Ishikawa (cell line): ENCODE measurements at regions not wholly inside any gene's neighbourhood (a gene's known extent, or its start where the extent isn't known, plus 50 kb on each side); places are given as distances from the start of the nearest gene placed in this dataset.

Experiments used
- CEBPB ChIP-seq: IDR thresholded peaks from 2 replicates; pipeline ENCODE4 v1.6.1; 2012
- CREB1 ChIP-seq: IDR thresholded peaks from 2 replicates; pipeline ENCODE4 v1.6.1; 2012; ENCODE audit warnings: low read depth
- EGR1 ChIP-seq: IDR thresholded peaks from 2 replicates; pipeline ENCODE4 v1.6.1; 2012
- EP300 ChIP-seq: IDR thresholded peaks from 2 replicates; pipeline ENCODE4 v1.6.1; 2012; ENCODE audit warnings: borderline replicate concordance
- FOXM1 ChIP-seq: IDR thresholded peaks from 2 replicates; pipeline ENCODE4 v1.6.1; 2012; ENCODE audit warnings: low read depth, borderline replicate concordance
- NFIC ChIP-seq: IDR thresholded peaks from 2 replicates; pipeline ENCODE4 v1.6.1; 2012
- RAD21 ChIP-seq: IDR thresholded peaks from 2 replicates; pipeline ENCODE4 v1.6.1; 2012; ENCODE audit warnings: low read depth
- TAF1 ChIP-seq: IDR thresholded peaks from 2 replicates; pipeline ENCODE4 v1.6.1; 2012; ENCODE audit warnings: low read depth, mild to moderate bottlenecking
- TCF12 ChIP-seq: IDR thresholded peaks from 2 replicates; pipeline ENCODE4 v1.6.1; 2012; ENCODE audit warnings: low read depth
- TEAD4 ChIP-seq: IDR thresholded peaks from 2 replicates; pipeline ENCODE4 v1.6.1; 2012
- YY1 ChIP-seq: IDR thresholded peaks from 2 replicates; pipeline ENCODE4 v1.6.1; 2012; ENCODE audit warnings: low read depth
- ZBTB7A ChIP-seq: IDR thresholded peaks from 2 replicates; pipeline ENCODE4 v1.6.1; 2012; ENCODE audit warnings: low read depth
- TF ChIP-seq, protein P1 (sequence below): IDR thresholded peaks from 2 replicates; pipeline ENCODE4 v1.6.1; 2012
- TF ChIP-seq, protein P2 (sequence below): IDR thresholded peaks from 2 replicates; pipeline ENCODE4 v1.6.1; 2012; ENCODE audit warnings: low read depth, mild to moderate bottlenecking

DNA sequence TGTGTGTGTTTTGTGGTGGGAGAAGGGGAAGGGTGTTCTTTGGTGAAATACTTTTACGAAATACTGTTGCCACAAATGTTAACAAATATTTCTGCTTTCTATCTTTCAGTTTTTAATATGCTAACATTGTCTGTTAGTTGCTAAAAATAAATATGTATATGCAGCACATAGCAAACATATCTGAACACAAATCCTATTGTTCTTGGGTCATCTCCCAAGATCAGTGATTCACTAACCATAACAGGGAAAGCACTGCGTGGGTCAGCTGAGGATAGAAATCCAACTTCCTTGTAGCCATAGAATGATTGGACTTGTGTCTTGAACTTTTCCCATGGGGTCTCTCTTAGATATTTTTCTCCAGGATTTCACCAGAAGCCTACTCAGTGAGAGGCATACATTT is 250.3 kb upstream of the FAM47A start:
- TF ChIP-seq CEBPB (no peak), RAD21 (no peak), FOXM1 (no peak), ZBTB7A (no peak), TEAD4 (no peak), EGR1 (no peak), CREB1 (no peak), TCF12 (no peak), YY1 (no peak), EP300 (no peak), NFIC (no peak), TAF1 (no peak)
- TF ChIP-seq, protein P1, sequence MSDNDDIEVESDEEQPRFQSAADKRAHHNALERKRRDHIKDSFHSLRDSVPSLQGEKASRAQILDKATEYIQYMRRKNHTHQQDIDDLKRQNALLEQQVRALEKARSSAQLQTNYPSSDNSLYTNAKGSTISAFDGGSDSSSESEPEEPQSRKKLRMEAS = no peak
- TF ChIP-seq, protein P2, sequence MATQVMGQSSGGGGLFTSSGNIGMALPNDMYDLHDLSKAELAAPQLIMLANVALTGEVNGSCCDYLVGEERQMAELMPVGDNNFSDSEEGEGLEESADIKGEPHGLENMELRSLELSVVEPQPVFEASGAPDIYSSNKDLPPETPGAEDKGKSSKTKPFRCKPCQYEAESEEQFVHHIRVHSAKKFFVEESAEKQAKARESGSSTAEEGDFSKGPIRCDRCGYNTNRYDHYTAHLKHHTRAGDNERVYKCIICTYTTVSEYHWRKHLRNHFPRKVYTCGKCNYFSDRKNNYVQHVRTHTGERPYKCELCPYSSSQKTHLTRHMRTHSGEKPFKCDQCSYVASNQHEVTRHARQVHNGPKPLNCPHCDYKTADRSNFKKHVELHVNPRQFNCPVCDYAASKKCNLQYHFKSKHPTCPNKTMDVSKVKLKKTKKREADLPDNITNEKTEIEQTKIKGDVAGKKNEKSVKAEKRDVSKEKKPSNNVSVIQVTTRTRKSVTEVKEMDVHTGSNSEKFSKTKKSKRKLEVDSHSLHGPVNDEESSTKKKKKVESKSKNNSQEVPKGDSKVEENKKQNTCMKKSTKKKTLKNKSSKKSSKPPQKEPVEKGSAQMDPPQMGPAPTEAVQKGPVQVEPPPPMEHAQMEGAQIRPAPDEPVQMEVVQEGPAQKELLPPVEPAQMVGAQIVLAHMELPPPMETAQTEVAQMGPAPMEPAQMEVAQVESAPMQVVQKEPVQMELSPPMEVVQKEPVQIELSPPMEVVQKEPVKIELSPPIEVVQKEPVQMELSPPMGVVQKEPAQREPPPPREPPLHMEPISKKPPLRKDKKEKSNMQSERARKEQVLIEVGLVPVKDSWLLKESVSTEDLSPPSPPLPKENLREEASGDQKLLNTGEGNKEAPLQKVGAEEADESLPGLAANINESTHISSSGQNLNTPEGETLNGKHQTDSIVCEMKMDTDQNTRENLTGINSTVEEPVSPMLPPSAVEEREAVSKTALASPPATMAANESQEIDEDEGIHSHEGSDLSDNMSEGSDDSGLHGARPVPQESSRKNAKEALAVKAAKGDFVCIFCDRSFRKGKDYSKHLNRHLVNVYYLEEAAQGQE = no peak
